AG04449 (cell line): ENCODE measurements at regions not wholly inside any gene's neighbourhood (a gene's known extent, or its start where the extent isn't known, plus 50 kb on each side); places are given as distances from the start of the nearest gene placed in this dataset.

Source experiments
- CTCF ChIA-PET: fragments of 350-600 bp; formaldehyde crosslinking; extraction: SDS; loops from one replicate; lab custom pipeline; 2021; ENCODE audit warnings: antibody characterized with exemption; lab: Yijun Ruan, JAX
- POLR2A ChIA-PET: fragments of 400-600, 350-600 bp; formaldehyde crosslinking; extraction: SDS; loops from one replicate; lab custom pipeline; 2020; ENCODE audit warnings: antibody characterized with exemption, inconsistent platforms; lab: Yijun Ruan, JAX
- DNase-seq: peaks from one replicate; pipeline ENCODE4 v3.0.0-alpha.2; 2010; ENCODE audit warnings: low read depth, low spot score
- H3K4me3 ChIP-seq: 2 replicates; pipeline ENCODE4 v1.5.1; 2011; ENCODE audit warnings: low read depth, mild to moderate bottlenecking, control low read depth, low read length
- CTCF ChIP-seq: IDR thresholded peaks from one replicate; pipeline ENCODE4 v1.5.1; 2011; ENCODE audit warnings: mild to moderate bottlenecking, moderate library complexity, low read length, control low read depth, inconsistent platforms; ENCODE audit not compliant: insufficient read depth; ENCODE audit errors: missing control alignments

GRCh38 chr10:2022401-2022800 is 285.1 kb upstream of the ADARB2 start:
- TF ChIP-seq CTCF = no peak
- no peak overlapping the region for H3K4me3 ChIP-seq
- ChIA-PET POLR2A (no interaction called here), CTCF (no interaction called here)
- no peak for DNase-seq

- H3K4me3 ChIP-seq = no peak overlapping the region
- no peak for TF ChIP-seq CTCF
- POLR2A ChIA-PET = no interaction called here
- CTCF ChIA-PET = no interaction called here
- no peak for DNase-seq
Measured at GRCh38 chr10:2020836-2021235, 283.5 kb upstream of the ADARB2 start.

GRCh38 chr10:2019803-2020202 is 282.5 kb upstream of the ADARB2 start:
- no peak for TF ChIP-seq CTCF
- no peak for DNase-seq
- POLR2A ChIA-PET = no interaction called here
- CTCF ChIA-PET = no interaction called here
- H3K4me3 ChIP-seq = no peak overlapping the region

GRCh38 chr10:2019281-2019680 is 282.0 kb upstream of the ADARB2 start:
- TF ChIP-seq CTCF = no peak
- no peak overlapping the region for H3K4me3 ChIP-seq
- ChIA-PET POLR2A (no interaction called here), CTCF (no interaction called here)
- no peak for DNase-seq

GRCh38 chr10:2014541-2014940 is 277.2 kb upstream of the ADARB2 start:
- H3K4me3 ChIP-seq = no peak overlapping the region
- CTCF ChIA-PET = no interaction called here
- POLR2A ChIA-PET = no interaction called here
- no peak for DNase-seq
- TF ChIP-seq CTCF = no peak

GRCh38 chr10:2012209-2012608 is 274.9 kb upstream of the ADARB2 start:
- CTCF ChIA-PET = no interaction called here

More at GRCh38 chr10:2012209-2012608, 274.9 kb upstream of the ADARB2 start:
- no peak for TF ChIP-seq CTCF
- POLR2A ChIA-PET = no interaction called here
- H3K4me3 ChIP-seq = no peak overlapping the region
- DNase-seq = no peak
